Stomach (tissue), 4 donors: ENCODE measurements at regions not wholly inside any gene's neighbourhood (a gene's known extent, or its start where the extent isn't known, plus 50 kb on each side); places are given as distances from the start of the nearest gene placed in this dataset.

Source experiments
- CTCF ChIP-seq, 7 experiments: fragments of 450-650 bp in 4 of 7; fragments of 200-600 bp in 3 of 7; sonication (generic) in 3 of 7; IDR thresholded peaks; one replicate each; pipeline ENCODE4 v1.5.1; 2016 to 2019; ENCODE audit warnings: antibody characterized with exemption in 7 of 7, control low read depth in 2 of 7, mild to moderate bottlenecking in 1 of 7
- EP300 ChIP-seq: sonication (generic); formaldehyde crosslinking; IDR thresholded peaks from one replicate; pipeline ENCODE4 v1.6.1; 2017; ENCODE audit warnings: antibody characterized with exemption

GRCh38 chr5:152723482-152723881 lies 318.4 kb upstream of the NMUR2 start:
- TF ChIP-seq CTCF (IDR thresholded peaks at IDR 0.05) (no peak), EP300 (no peak)
